H9 (cell line): ENCODE measurements at regions not wholly inside any gene's neighbourhood (a gene's known extent, or its start where the extent isn't known, plus 50 kb on each side); places are given as distances from the start of the nearest gene placed in this dataset.

ENCODE experiments used
- DNase-seq: peaks from one replicate; pipeline ENCODE4 v3.0.0-alpha.2; 2017
- H2AFZ ChIP-seq: one replicate; pipeline ENCODE4 v1.6.1; 2013; ENCODE audit warnings: mild to moderate bottlenecking, low read length, control low read depth, moderate library complexity
- H2AK5ac ChIP-seq: 2 replicates; pipeline ENCODE4 v1.6.1; 2013; ENCODE audit warnings: low read length, control low read depth, mixed read lengths; ENCODE audit not compliant: insufficient read length
- H2BK120ac ChIP-seq: one replicate; pipeline ENCODE4 v1.6.1; 2013; ENCODE audit warnings: low read depth, mild to moderate bottlenecking, low read length, control low read depth, inconsistent platforms; ENCODE audit not compliant: poor library complexity, severe bottlenecking
- H2BK12ac ChIP-seq: 2 replicates; pipeline ENCODE4 v1.6.1; 2013; ENCODE audit warnings: low read length, control low read depth, mixed read lengths, low read depth; ENCODE audit not compliant: insufficient read length
- H2BK15ac ChIP-seq: 2 replicates; pipeline ENCODE4 v1.6.1; 2013; ENCODE audit warnings: low read depth, low read length, control low read depth
- H2BK20ac ChIP-seq: one replicate; pipeline ENCODE4 v1.6.1; 2013; ENCODE audit warnings: low read depth, mild to moderate bottlenecking, low read length, control low read depth, inconsistent platforms; ENCODE audit not compliant: poor library complexity, severe bottlenecking
- H2BK5ac ChIP-seq: 2 replicates; pipeline ENCODE4 v1.6.1; 2013; ENCODE audit warnings: low read length, control low read depth, mixed read lengths; ENCODE audit not compliant: insufficient read length
- H3K14ac ChIP-seq: 2 replicates; pipeline ENCODE4 v1.6.1; 2013; ENCODE audit warnings: low read length, control low read depth; ENCODE audit not compliant: insufficient read depth
- H3K18ac ChIP-seq: 2 replicates; pipeline ENCODE4 v1.6.1; 2013; ENCODE audit warnings: low read depth, mild to moderate bottlenecking, mixed read lengths, low read length, control low read depth; ENCODE audit not compliant: insufficient read length
- H3K23ac ChIP-seq: 2 replicates; pipeline ENCODE4 v1.6.1; 2013; ENCODE audit warnings: low read length, control low read depth, mixed read lengths, low read depth; ENCODE audit not compliant: insufficient read length
- H3K23me2 ChIP-seq: 2 replicates; pipeline ENCODE4 v1.6.1; 2013; ENCODE audit warnings: low read depth, mild to moderate bottlenecking, mixed read lengths, low read length, control low read depth; ENCODE audit not compliant: insufficient read length, poor library complexity, severe bottlenecking
- H3K27ac ChIP-seq: 2 replicates; pipeline ENCODE4 v1.5.1; 2013; ENCODE audit warnings: low read length, control low read depth, mixed read lengths, low read depth; ENCODE audit not compliant: insufficient read length
- H3K27me3 ChIP-seq: 2 replicates; pipeline ENCODE4 v1.6.1; 2013; ENCODE audit warnings: low read length, control low read depth, inconsistent platforms; ENCODE audit not compliant: insufficient read depth
- H3K4ac ChIP-seq: 2 replicates; pipeline ENCODE4 v1.6.1; 2013; ENCODE audit warnings: low read depth, mild to moderate bottlenecking, control low read depth, inconsistent platforms, low read length, moderate library complexity
- H3K4me1 ChIP-seq: 2 replicates; pipeline ENCODE4 v1.6.1; 2013; ENCODE audit warnings: low read length, control low read depth, inconsistent platforms; ENCODE audit not compliant: insufficient read depth
- H3K4me2 ChIP-seq: 2 replicates; pipeline ENCODE4 v1.6.1; 2013; ENCODE audit warnings: low read length, control low read depth, mixed read lengths; ENCODE audit not compliant: insufficient read length, insufficient read depth
- H3K56ac ChIP-seq: 2 replicates; pipeline ENCODE4 v1.6.1; 2013; ENCODE audit warnings: low read depth, mild to moderate bottlenecking, mixed read lengths, low read length, control low read depth; ENCODE audit not compliant: insufficient read length
- H3K79me1 ChIP-seq: 2 replicates; pipeline ENCODE4 v1.6.1; 2013; ENCODE audit warnings: low read depth, mild to moderate bottlenecking, moderate library complexity, low read length, control low read depth, inconsistent platforms; ENCODE audit not compliant: insufficient read depth, poor library complexity, severe bottlenecking
- H3K79me2 ChIP-seq: 2 replicates; pipeline ENCODE4 v1.6.1; 2013; ENCODE audit warnings: low read length, control low read depth, inconsistent platforms; ENCODE audit not compliant: insufficient read depth
- H3K9ac ChIP-seq: 2 replicates; pipeline ENCODE4 v1.6.1; 2013; ENCODE audit warnings: low read length, control low read depth, mixed read lengths; ENCODE audit not compliant: insufficient read length; ENCODE audit errors: extremely low read depth
- H3K9me3 ChIP-seq: one replicate; pipeline ENCODE4 v1.6.1; 2013; ENCODE audit warnings: low read depth, low read length, inconsistent platforms; ENCODE audit not compliant: control insufficient read depth
- H3T11ph ChIP-seq: one replicate; pipeline ENCODE4 v1.6.1; 2013; ENCODE audit warnings: mild to moderate bottlenecking, low read length, control low read depth, inconsistent platforms
- H4K20me1 ChIP-seq: one replicate; pipeline ENCODE4 v1.6.1; 2013; ENCODE audit not compliant: control insufficient read depth, insufficient read length, insufficient read depth
- H4K5ac ChIP-seq: 2 replicates; pipeline ENCODE4 v1.6.1; 2013; ENCODE audit warnings: low read depth, mild to moderate bottlenecking, mixed read lengths, low read length, control low read depth; ENCODE audit not compliant: insufficient read length
- H4K8ac ChIP-seq: replicated peaks from 2 replicates; pipeline ENCODE4 v1.6.1; 2013; ENCODE audit warnings: low read length, control low read depth, mixed read lengths, low read depth; ENCODE audit not compliant: insufficient read length
- H4K91ac ChIP-seq: 2 replicates; pipeline ENCODE4 v1.6.1; 2013; ENCODE audit warnings: low read depth, mild to moderate bottlenecking, moderate library complexity, mixed read lengths, low read length, control low read depth; ENCODE audit not compliant: insufficient read length
- H3K27ac Mint-ChIP-seq, 3 experiments: 2 replicates in 2 of 3; 3 replicates in 1 of 3; pipeline ENCODE4 v1.8.0; 2020 to 2021; ENCODE audit warnings: mixed read lengths in 3 of 3, mild to moderate bottlenecking in 1 of 3, moderate library complexity in 1 of 3
- H3K27me3 Mint-ChIP-seq: 2 replicates; pipeline ENCODE4 v1.8.0; 2021; ENCODE audit warnings: low read depth, mild to moderate bottlenecking, moderate library complexity, mixed read lengths
- H3K36me3 Mint-ChIP-seq, 3 experiments: 2 replicates in 2 of 3; 3 replicates in 1 of 3; pipeline ENCODE4 v1.8.0; 2020 to 2021; ENCODE audit warnings: low read depth in 3 of 3, mixed read lengths in 3 of 3; ENCODE audit not compliant: insufficient read depth in 1 of 3
- H3K4me1 Mint-ChIP-seq, 2 experiments: 2 replicates each; pipeline ENCODE4 v1.8.0; 2020; ENCODE audit warnings: mixed read lengths in 2 of 2
- H3K4me3 Mint-ChIP-seq, 2 experiments: 2 replicates in 1 of 2; 3 replicates in 1 of 2; pipeline ENCODE4 v1.8.0; 2020 to 2021; ENCODE audit warnings: mild to moderate bottlenecking in 2 of 2, mixed read lengths in 2 of 2, moderate library complexity in 1 of 2
- H3K9me3 Mint-ChIP-seq, 2 experiments: 2 replicates in 1 of 2; 3 replicates in 1 of 2; pipeline ENCODE4 v1.8.0; 2020; ENCODE audit warnings: mild to moderate bottlenecking in 2 of 2, mixed read lengths in 2 of 2, moderate library complexity in 1 of 2
- WGBS: extraction: QIAGEN DNeasy Blood & Tissue Kit; methylation state at CpG from one replicate; pipeline ENCODE4 v1.1.7; 2013; ENCODE audit warnings: missing lambda C conversion rate, low lambda C conversion rate, mixed read lengths; ENCODE audit not compliant: insufficient read length; ENCODE audit errors: extremely low coverage; 5-methylcytosine and 5-hydroxymethylcytosine counted together
- TF ChIP-seq, protein P1 (sequence below): fragments of 200-600 bp; sonication (generic); conservative IDR thresholded peaks from 3 replicates; pipeline ENCODE4 v1.8.0; 2021; ENCODE audit warnings: antibody characterized with exemption, mild to moderate bottlenecking

DNA sequence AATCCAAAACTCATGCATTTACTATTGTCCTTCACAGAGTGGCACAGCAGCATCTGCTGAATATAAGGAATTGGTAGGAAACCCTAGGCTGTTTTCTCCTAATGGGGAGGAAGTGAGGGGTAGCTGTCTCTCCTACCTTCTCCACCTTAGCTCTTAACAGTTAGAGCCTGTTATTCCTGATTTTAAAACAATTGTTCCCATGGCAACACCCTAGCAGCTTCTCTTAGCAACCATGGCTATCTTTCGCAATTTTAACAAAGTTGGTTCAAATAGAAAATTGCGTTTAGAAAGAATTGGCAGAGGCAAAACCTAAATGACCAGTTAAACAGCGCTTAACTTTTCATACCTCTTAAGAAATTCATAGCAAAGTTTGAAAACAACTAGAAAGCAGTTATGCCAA, 603.4 kb upstream of the AUTS2 start:
- H3K9ac ChIP-seq, result no peak overlapping the region
- H3K9me3 ChIP-seq, result no peaks in the 10 kb centered on the region
- TF ChIP-seq, protein P1, sequence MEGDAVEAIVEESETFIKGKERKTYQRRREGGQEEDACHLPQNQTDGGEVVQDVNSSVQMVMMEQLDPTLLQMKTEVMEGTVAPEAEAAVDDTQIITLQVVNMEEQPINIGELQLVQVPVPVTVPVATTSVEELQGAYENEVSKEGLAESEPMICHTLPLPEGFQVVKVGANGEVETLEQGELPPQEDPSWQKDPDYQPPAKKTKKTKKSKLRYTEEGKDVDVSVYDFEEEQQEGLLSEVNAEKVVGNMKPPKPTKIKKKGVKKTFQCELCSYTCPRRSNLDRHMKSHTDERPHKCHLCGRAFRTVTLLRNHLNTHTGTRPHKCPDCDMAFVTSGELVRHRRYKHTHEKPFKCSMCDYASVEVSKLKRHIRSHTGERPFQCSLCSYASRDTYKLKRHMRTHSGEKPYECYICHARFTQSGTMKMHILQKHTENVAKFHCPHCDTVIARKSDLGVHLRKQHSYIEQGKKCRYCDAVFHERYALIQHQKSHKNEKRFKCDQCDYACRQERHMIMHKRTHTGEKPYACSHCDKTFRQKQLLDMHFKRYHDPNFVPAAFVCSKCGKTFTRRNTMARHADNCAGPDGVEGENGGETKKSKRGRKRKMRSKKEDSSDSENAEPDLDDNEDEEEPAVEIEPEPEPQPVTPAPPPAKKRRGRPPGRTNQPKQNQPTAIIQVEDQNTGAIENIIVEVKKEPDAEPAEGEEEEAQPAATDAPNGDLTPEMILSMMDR, result no peak
- Mint-ChIP-seq H3K27ac (no peak overlapping the region), H3K4me1 (peaks cover 0 to 5% of the 10 kb centered on the region in 2 experiments; a peak in 1 of 4 replicates), H3K9me3 (peaks cover 5 to 13% of the 10 kb centered on the region in 2 experiments; a peak in 3 of 5 replicates), H3K27me3 (peaks cover 4% of the 10 kb centered on the region), H3K36me3 (peaks cover 0 to 8% (median 4%) of the 10 kb centered on the region in 3 experiments; a peak in 5 of 7 replicates), H3K4me3 (no peak overlapping the region)
- no peak overlapping the region for H3K23ac ChIP-seq
- no peaks in the 10 kb centered on the region for H4K20me1 ChIP-seq
- H4K5ac ChIP-seq, result no peak overlapping the region
- no CpG with 5 or more reads among the region's 3 CpGs for WGBS
- H2BK12ac ChIP-seq, result no peak overlapping the region
- H2BK15ac ChIP-seq, result no peak overlapping the region
- no peak overlapping the region for H2AK5ac ChIP-seq
- H4K91ac ChIP-seq, result no peak overlapping the region
- H3K79me2 ChIP-seq, result no peaks in the 10 kb centered on the region; the same call in 1 of the 2 replicates
- H3K23me2 ChIP-seq, result no peaks in the 10 kb centered on the region
- no peak overlapping the region for H3K27ac ChIP-seq
- no peaks in the 10 kb centered on the region for H3K27me3 ChIP-seq
- H3K56ac ChIP-seq, result no peak overlapping the region
- no peak overlapping the region for H3K4ac ChIP-seq
- H3K14ac ChIP-seq, result no peak overlapping the region
- no peak overlapping the region for H4K8ac ChIP-seq
- no peak overlapping the region for H3K18ac ChIP-seq
- H2AFZ ChIP-seq, result no peak overlapping the region
- no peak overlapping the region for H2BK20ac ChIP-seq
- H2BK5ac ChIP-seq, result no peak overlapping the region
- no peak overlapping the region for H3T11ph ChIP-seq
- no peak for DNase-seq
- H3K79me1 ChIP-seq, result no peaks in the 10 kb centered on the region
- no peaks in the 10 kb centered on the region for H3K4me1 ChIP-seq
- H2BK120ac ChIP-seq, result no peak overlapping the region
- H3K4me2 ChIP-seq, result no peak overlapping the region
